PFSK-1 (cell line): ENCODE measurements at regions not wholly inside any gene's neighbourhood (a gene's known extent, or its start where the extent isn't known, plus 50 kb on each side); places are given as distances from the start of the nearest gene placed in this dataset.

Source experiments
- FOXP2 ChIP-seq: optimal IDR thresholded peaks from 2 replicates; pipeline ENCODE3; 2011; ENCODE audit warnings: borderline replicate concordance, control low read depth, inconsistent platforms; ENCODE audit not compliant: insufficient read depth; ENCODE audit errors: extremely low read length, extremely low read depth
- POLR2AphosphoS5 ChIP-seq: IDR thresholded peaks from 2 replicates; pipeline ENCODE4 v1.6.1; 2012; ENCODE audit warnings: low read depth, mild to moderate bottlenecking, control low read depth, low read length, moderate library complexity
- SIN3A ChIP-seq: IDR thresholded peaks from 2 replicates; pipeline ENCODE4 v1.6.1; 2012; ENCODE audit warnings: mild to moderate bottlenecking, low read length, moderate library complexity, borderline replicate concordance; ENCODE audit not compliant: insufficient read depth
- TAF1 ChIP-seq: IDR thresholded peaks from 2 replicates; pipeline ENCODE4 v1.6.1; 2012; ENCODE audit warnings: low read length, control low read depth, borderline replicate concordance; ENCODE audit not compliant: insufficient read depth
- TF ChIP-seq, protein P1 (sequence below), 2 experiments: IDR thresholded peaks; 2 replicates each; pipeline versions ENCODE4 v1.6.1 to v1.8.0; 2011 to 2012; ENCODE audit warnings: low read depth in 2 of 2, low read length in 2 of 2, control low read depth in 1 of 2, inconsistent platforms in 1 of 2, mild to moderate bottlenecking in 1 of 2, moderate library complexity in 1 of 2; ENCODE audit not compliant: insufficient read depth in 1 of 2

DNA sequence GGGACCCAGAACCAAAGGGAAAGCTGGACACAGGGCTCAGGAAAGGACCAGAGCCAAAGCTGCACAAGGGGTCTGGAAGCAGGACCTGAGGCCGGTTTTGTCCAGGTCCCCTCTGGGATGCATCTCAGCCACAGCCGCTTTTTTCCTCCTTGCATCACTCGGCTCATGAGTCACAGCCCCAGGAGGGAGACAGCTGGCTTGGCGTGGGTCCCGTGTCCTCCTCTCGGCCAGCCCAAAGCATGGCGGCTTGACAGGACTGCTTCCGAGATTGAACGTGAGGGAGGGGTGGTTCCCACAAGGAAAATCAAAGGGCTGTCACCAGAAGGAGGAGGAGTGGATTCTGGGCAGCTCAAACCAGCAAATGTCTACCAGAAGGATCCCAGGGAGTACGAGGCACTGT, 56.7 kb upstream of the CPLX2 start:
- TF ChIP-seq POLR2AphosphoS5 (no peak), SIN3A (no peak), TAF1 (no peak), FOXP2 (no peak)
- TF ChIP-seq, protein P1, sequence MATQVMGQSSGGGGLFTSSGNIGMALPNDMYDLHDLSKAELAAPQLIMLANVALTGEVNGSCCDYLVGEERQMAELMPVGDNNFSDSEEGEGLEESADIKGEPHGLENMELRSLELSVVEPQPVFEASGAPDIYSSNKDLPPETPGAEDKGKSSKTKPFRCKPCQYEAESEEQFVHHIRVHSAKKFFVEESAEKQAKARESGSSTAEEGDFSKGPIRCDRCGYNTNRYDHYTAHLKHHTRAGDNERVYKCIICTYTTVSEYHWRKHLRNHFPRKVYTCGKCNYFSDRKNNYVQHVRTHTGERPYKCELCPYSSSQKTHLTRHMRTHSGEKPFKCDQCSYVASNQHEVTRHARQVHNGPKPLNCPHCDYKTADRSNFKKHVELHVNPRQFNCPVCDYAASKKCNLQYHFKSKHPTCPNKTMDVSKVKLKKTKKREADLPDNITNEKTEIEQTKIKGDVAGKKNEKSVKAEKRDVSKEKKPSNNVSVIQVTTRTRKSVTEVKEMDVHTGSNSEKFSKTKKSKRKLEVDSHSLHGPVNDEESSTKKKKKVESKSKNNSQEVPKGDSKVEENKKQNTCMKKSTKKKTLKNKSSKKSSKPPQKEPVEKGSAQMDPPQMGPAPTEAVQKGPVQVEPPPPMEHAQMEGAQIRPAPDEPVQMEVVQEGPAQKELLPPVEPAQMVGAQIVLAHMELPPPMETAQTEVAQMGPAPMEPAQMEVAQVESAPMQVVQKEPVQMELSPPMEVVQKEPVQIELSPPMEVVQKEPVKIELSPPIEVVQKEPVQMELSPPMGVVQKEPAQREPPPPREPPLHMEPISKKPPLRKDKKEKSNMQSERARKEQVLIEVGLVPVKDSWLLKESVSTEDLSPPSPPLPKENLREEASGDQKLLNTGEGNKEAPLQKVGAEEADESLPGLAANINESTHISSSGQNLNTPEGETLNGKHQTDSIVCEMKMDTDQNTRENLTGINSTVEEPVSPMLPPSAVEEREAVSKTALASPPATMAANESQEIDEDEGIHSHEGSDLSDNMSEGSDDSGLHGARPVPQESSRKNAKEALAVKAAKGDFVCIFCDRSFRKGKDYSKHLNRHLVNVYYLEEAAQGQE (IDR thresholded peaks at IDR 0.05; ENCODE audit: insufficient read depth in 1 of 2, low read depth in 2 of 2, low read length in 2 of 2): peak in 1 of 2 experiments; percentile 8; a peak in 1 of 4 replicates
